HG03280 (cell line): ENCODE measurements at regions not wholly inside any gene's neighbourhood (a gene's known extent, or its start where the extent isn't known, plus 50 kb on each side); places are given as distances from the start of the nearest gene placed in this dataset.
"Not testable (repeated sequence)": the region's sequence is repeated elsewhere in the genome, so short reads cannot be mapped to it uniquely, and the experiment has no call there.

Experiments
- ATAC-seq: cut with Tn5 transposase; IDR thresholded peaks from one replicate; pipeline ENCODE4 v1.9.1; 2021; ENCODE audit warnings: mild to moderate bottlenecking, moderate library complexity; ENCODE audit not compliant: unreplicated experiment

DNA sequence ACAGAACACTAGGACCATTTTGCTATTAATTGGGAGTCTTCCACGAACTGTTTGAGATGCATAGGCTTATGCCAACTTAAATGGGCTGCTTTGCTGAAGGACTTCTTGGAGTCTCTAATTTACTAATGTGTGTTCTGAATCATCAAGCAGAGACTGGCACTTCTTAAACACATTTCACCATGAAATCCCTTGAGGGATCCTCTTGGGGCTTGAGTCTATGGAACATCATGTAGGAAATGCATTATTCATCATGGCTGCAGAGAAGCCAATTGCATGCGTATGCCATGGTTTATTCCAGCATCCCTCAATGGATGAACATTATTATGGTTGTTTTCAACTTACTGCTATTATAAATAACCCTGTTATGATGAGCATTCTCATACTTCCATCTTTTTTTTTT, 73.4 kb downstream of the FGD2 start:
- ATAC-seq, result no peak

DNA sequence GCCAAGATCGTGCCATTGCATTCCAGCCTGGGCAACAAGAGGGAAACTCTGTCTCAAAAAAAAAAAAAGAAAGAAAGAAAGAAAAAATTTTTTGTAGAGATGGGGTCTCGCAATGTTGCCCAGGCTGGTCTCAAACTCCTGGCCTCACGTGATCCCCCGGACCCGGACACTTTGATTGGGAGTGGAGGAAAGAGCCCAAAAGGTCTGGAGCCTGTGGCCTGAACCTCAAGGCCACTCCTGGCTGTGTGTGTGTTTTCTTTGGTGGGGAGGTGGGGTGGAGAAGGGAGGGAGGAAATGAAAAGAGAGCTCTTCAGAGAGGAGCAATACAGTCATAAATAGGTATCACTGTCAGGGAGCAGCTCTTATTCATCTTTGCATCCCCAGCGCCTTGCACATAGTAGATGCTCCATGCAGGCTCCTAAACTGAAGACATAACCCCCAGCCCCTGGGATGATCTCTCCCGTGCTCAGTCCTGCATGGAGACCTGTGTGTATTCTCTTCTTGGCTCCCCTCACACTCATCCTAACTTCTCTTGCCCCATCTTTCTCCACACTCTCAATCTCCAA, 75.7 kb downstream of the FGD2 start:
- no peak for ATAC-seq

DNA sequence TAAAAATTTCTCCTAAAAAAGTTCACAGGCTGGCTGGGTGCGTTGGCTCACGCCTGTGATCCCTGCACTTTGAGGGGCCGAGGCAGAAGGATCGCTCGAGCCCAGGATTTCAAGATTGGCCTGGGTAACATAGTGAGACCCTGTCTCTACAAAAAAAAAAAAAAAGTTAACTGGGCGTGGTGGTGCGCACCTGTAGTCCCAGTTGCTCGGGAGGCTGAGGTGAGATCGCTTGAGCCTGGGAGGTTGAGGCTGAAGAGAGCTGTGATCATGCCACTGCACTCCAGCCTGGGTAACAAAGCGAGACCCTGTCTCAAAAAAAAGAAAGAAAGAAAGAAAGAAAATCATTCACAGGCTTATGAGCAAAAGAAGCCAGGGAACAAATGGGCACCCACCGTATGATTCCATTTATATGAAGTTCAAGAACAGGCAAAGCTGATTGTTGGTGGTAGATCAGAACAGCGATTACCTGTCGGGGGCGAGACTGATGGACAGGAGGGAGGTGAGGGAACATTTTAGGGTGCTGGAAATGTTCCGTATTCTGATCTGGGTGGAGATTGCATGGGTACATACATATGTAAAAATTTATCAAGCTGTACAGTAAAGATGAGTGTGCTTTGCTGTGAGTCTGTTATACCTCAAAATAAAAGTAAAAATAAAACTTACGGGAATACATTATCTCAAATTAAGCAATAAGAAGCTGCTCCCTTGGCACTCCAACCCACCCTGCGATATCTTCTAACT, 77.1 kb downstream of the FGD2 start:
- no peak for ATAC-seq

DNA sequence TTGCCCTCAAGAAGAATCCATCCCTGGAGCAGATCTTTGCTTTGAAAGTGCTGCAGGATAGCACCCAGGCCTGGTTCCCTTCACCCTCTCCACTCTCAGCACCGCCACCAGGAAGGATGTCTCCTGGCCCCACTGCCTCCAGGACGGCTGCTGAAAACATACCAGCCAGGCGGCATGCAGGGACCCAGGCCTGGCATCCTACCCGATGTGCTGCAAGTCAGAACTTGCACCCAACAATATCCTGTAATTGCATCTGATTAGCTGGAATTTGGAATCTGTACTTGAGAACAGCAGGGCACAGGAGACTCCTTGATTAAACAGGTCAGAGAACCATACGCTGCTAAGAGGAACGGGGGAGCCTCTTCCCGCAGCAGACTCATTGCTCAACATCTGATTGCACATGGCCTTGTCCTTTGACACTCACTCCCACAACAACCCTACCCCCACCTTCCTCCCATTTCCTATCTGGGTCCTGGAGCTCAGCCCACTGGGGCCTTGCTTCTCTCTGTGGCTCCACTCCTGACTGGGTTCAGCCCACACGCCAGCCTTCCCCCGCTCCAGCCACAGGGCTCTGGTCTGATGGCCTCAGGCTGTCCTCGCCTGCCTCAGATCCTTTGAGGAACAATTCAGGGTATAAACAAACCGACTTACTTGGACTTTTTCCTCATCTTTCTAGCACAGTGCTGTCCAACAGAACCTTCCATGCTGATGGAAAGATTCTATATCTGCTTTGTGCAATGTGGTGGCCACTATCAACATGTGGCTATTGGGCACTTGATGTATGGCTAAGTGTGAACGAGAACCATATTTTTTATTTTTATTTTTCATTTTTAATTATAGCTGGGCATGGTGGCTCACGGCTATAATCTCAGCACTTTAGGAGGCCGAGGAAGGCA, 78.0 kb downstream of the FGD2 start:
- ATAC-seq, result no peak

DNA sequence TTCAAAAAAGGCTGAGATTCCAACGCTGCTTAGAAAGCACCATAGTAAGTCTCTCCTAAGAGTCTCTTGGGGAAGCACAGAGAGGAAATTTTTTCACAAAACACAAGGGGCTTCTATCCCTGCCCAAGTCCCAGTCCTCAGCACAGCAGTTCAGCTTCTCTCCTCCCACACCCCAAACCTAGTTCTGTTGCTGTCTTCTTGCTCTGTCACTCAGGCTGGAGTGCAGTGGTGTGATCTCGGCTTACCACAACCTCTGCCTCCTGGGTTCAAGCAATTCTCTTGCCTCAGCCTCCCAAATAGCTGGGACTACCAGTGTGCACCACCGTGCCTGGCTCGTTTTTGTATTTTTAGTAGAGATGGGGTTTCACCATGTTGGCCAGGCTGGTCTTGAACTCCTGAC, 79.2 kb downstream of the FGD2 start:
- ATAC-seq, result not testable (repeated sequence)

DNA sequence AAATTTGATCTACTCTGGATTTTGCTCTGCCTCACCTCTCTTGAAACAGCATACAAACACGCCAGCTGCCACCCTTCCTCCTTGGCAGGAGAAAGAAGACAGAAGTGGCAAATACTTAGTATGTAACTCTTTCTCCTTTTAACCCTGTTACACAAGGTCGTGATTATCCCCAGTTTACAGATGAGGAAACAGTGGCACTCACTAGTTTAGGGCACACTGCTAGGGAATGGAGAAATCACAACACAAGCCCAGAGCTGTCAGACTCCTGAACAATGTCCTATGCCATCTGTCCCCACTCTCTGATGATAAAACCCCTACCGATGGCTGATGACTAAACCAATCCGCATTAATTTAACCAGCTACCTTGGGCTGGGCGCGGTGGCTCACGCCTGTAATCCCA, 79.7 kb downstream of the FGD2 start:
- ATAC-seq, result no peak

DNA sequence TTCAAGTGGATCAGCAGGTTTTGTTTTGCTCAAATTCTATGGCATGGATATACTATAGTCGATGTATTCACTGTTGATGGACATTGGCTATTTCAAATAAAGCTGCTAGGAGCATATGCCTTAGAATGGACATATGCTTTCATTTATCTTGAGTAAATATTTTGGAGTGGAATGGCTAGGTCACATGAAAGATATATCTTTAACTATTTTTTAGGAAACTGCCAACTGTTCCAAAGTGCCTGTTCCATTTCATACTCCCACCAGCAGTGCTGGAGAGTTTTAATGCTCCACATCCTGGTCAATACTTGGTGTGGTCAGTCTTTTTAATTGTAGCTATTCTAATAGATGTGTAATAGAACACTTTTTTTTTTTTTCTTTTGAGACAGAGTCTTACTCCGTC, 81.1 kb upstream of the PIM1 start:
- ATAC-seq, result no peak

DNA sequence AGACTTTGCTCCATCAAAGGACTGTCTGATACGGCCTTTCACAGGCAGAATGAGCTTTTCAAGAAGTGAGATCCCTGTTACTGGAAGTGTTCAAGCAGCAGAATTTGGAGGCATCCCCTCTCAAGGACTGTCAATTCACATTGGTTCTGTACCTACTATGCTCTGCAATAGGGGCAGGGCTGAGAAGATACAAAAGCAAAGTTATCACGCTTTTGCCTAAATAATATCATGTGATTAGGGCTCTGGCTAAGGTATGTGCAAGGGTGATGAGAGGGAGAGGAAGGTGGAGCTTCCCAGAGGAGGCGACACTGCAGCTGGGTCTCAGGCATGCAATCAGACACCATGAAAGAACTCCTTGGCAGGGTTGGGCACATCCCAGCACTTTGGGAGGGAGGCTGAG, 80.2 kb upstream of the PIM1 start:
- ATAC-seq, result no peak

DNA sequence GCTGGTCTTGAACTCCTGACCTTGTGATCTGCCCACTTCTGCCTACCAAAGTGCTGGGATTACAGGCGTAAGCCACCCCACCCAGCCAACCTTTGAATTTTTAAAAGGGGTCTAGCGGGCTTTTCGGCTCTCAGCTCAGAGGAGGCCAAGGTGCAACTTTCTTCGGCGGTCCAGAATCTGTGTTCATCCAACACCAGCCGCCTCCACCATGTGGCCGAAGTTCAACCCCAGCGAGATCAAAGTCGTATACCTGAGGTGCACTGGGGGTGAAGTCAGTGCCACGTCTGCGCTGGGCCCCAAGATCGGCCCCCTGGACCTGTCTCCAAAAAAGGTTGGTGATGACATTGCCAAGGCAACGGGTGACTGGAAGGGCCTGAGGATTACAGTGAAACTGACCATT, 78.8 kb upstream of the PIM1 start:
- ATAC-seq, result not testable (repeated sequence)

DNA sequence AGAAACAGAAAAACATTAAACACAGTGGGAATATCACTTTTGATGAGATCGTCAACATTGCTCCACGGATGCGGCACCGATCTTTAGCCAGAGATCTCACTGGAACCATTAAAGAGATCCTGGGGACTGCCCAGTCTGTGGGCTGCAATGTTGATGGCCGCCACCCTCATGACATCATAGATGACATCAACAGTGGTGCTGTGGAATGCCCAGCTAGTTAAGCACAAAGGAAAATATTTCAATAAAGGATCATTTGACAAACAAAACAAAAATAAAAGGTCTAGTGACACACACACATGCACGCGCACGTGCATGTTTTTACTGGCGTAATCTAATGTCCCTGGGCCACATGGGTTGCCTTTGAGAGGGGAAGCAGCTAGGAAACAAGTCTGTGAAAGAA, 78.4 kb upstream of the PIM1 start:
- not testable (repeated sequence) for ATAC-seq

DNA sequence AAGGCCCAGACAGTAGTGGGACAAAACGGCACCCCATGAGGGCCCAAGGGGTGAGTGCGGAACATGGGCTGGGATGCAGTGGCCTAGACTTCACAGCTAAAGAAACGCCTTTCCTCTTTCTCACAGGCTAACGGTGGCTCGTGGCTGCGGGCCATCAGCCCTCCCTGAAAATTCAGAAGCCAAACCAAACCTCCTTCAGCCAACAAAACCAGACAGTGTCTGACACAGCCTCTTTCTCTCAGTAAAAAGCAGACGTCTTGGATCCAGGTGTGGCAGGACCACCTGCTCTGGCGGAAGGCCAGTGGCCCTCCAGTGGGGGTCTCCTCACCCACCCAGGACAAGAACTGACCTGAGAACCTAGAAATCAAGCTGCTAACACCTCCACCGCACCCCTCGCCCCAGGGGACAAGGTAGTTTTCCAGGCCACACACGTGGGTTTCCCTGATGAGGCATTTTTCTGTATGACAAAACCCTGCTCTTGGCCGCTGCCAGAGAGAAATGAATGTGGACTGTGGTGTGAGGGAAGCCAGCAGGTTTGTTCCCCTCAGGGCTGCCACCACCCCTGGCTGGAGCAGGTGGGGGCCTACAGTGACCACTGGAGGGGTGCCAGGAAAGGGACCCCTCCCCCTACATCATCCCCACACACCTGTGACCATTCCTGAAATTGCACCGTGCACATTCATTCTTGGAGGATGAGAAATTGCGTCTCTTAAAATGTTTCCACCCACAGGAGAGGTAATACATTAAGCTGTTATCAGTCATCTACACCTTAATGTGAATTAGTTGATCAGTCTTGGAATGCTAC, 76.8 kb upstream of the PIM1 start:
- ATAC-seq, result no peak

DNA sequence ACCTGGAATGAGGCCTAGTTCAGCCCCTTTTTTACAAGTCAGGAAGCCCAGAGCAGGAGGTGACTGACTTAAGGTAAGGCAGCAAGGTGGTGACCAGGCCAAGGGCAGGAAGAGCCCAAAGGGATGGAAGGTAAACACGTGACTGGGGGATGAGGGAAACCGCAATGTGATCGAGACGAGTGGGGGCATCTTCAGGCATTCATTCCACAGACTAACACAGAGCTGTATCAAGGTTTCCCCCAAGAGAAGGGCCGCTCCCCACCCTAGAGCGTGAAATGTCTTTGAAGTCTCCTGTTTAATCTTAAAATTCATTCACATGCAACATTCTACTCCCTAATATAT, 76.3 kb upstream of the PIM1 start:
- ATAC-seq, result no peak

DNA sequence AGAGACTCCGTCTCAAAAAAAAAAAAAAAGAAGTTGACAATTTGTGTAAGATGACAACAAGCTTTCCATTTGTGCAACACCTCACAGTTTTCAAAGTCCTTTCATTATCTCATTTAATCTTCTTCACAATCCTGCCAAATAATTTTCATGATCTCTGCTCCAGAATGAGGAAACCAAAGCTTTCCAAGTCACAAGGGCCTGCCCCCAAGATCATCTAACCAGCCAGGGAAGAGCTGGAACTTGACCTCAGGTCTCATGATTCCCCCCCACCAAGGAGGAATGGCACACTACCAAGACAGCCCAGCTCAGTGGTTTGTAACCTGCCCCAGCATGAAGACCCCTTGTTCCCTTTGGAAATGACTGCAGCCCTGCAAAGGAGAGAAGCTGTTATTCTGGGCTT, 74.0 kb upstream of the PIM1 start:
- no peak for ATAC-seq

DNA sequence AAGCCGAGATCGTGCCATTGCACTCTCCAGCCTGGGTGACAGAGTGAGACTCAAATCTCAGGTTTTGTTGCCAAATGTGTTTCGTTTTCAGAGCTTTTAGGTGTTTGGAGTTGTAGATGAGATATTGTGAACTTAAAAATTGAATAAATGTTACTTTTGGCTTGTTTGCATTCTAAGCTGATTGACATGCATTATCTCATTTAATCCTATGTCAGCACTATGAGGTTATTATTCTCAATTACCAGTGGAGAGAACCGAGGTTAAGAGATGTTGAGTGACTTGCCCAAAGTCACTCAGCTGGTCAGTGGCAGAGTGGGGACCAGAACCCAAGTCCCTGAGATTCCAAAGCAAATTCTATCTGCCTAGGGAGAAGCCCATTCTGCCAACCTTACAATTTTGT, 72.6 kb upstream of the PIM1 start:
- ATAC-seq, result no peak

DNA sequence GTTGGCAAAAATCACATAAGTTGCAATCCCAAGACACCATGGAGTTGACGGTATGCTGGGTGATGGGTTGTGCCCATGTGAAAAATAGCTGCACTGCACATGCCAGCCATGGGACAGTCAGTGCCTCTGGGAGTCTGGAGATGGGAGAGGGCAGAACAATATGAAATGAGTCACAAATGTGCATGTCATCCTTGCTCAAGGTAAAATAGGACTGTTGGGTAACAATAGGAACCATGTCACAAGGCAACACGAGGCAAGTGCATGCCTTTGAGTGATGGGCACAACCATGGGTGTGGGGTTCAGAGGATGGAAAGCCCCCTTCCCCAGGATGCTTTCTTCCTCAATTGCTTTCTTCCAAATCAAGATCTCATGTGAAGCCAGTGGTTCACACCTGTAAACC, 70.5 kb upstream of the PIM1 start:
- no peak for ATAC-seq

DNA sequence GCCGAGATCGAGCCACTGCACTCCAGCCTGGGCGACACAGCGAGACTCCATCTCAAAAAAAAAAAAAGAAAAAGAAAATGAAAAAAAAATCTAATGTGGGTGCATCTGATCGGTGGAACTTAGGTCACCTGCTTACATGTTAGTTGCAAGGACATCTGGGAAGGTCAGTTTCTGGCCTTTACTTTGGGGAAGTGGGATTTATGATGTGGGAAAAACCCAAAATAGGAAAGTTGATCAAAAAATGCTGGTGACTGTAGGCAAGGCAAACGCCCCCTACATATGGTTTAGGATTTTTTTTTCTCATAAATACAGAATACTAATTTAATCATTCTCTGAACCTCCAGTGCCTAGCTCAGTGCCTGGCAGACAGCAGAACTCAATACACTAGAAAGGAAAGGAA, 69.2 kb upstream of the PIM1 start:
- no peak for ATAC-seq

DNA sequence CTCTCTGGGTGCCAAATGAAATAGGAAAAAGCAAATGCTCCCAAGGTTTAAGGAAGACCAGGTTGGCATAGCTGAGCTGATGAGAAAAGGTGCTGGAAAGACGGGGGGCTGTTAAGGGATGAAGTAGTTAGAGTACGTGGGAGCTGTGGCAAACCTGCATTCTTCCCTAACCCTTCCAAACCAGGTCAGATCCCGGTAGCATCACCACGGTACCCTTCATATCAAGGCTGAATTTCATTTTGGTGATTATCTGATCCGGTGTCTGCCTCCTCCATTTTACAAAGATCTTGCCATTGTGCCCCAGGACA, 68.0 kb upstream of the PIM1 start:
- ATAC-seq, result no peak

DNA sequence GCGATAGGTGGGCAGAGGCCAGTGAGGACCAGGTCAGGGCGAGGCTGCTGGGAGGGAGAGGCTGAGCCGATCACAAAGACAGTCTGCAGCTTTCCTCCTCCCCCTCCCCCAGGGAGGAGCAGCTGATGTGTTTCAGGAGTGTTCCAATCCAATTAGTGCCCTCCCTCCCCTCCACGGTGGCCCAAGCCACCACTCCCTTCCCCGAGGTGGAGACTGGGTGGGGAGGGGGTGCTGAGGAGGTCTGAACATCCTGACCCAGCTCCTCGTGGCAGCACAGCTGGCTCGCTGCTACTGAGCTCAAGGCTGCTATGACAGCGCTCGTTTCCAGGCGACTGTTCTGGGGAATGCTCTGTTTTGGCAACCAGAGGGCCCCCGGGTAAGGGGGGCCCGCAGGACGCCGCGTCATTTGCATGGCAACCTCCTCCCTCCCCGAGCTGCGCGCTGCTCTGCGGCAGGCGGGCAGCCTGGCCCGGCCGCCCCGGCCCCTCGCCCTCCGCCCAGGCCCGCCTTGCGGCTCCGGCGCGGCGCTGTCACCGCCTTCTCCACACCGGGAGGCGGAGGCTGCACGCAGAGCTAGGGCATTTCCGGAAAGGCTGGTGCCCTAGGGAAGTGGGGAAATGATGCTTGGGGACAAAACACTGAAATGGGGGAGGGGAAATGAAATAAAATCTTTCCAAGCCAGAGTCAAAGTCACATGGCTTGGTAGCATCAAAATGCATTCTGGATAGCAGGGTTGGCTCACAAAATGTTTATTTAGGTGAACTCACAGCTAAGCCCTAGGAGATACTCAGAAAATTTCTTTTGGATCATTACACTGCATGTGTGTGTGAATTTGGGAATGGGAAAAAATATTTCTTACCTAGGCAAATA, 67.4 kb upstream of the PIM1 start:
- ATAC-seq, result peak; percentile 88

DNA sequence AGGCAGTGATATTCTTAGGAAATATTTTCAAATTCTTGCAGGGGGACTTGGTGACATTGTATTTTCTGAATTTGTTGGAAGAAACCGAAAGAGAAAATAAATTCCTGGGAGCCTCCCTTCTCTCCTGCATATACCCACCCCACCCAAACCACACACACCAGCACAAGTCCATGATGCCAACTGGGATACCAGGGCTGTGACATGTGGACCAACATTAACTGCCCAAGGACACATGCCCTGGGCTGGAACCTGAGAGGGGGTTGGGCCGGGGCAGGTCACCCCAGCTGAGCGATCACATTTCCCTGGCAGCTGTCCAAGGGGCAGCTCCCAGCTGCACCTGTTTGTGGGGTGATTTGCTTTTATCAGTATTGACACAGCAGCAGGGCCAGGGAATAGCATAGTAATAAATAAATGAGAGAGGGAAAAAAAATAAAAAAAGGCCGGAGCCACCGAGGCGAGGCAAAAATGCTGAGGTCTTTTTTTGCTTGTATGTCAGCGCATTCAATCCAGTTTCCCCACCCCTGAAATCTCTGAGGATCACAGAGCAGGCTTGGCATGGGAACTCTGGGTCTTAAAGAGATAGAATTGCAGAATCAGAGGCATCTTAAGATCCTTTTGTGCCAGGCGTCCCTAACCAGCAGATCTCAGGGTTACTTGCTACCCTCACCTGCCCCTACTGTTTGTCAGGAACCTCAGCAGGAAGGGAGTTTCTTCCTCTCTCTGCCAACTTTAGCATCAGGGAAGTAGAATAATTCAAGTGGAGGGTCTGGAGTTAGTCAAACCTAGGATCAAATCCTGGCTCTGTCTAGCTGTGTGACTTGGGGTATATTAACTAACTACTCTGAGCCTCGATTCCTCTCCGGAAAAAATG, 66.5 kb upstream of the PIM1 start:
- ATAC-seq, result no peak

DNA sequence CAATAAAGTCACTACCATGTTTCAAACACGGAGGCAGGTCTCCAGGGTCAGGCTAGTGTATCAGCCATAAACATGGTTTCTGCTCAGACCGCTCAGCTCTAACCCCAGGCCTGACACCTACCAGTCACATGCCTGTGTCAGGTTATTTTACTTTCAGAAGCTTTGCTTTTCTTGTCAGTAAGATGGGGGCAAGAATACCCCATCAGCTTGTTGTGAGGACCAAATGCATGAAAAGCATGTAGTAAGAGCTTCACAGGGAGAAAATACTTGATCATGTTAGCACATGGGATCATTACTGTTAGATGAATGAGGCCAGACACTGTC, 65.2 kb upstream of the PIM1 start:
- no peak for ATAC-seq
